Mesenchymal stem cell (in vitro differentiated cells and primary cell): ENCODE measurements at regions not wholly inside any gene's neighbourhood (a gene's known extent, or its start where the extent isn't known, plus 50 kb on each side); places are given as distances from the start of the nearest gene placed in this dataset.

Experiments
- DNase-seq: peaks from one replicate; pipeline ENCODE4 v3.0.0-alpha.2; 2013
- H2AFZ ChIP-seq: one replicate; pipeline ENCODE4 v1.6.1; 2013; ENCODE audit warnings: low read depth, mild to moderate bottlenecking, control low read depth, inconsistent platforms, low read length, moderate library complexity
- H2AK5ac ChIP-seq: 2 replicates; pipeline ENCODE4 v1.6.1; 2013; ENCODE audit warnings: low read length, moderate library complexity, mild to moderate bottlenecking, inconsistent platforms; ENCODE audit not compliant: severe bottlenecking
- H2BK120ac ChIP-seq: one replicate; pipeline ENCODE4 v1.6.1; 2013; ENCODE audit warnings: low read depth, mild to moderate bottlenecking, inconsistent platforms, low read length, moderate library complexity
- H2BK12ac ChIP-seq, 2 experiments: one replicate each; pipeline ENCODE4 v1.6.1; 2013; ENCODE audit warnings: inconsistent platforms in 2 of 2, low read length in 2 of 2, mild to moderate bottlenecking in 2 of 2, moderate library complexity in 2 of 2, control low read depth in 1 of 2
- H2BK15ac ChIP-seq: one replicate; pipeline ENCODE4 v1.6.1; 2013; ENCODE audit warnings: mild to moderate bottlenecking, low read depth, inconsistent platforms; ENCODE audit not compliant: poor library complexity, severe bottlenecking
- H2BK5ac ChIP-seq: 2 replicates; pipeline ENCODE4 v1.6.1; 2013; ENCODE audit warnings: low read depth, mild to moderate bottlenecking, low read length, control low read depth, inconsistent platforms; ENCODE audit not compliant: poor library complexity, severe bottlenecking
- H3K14ac ChIP-seq, 2 experiments: one replicate each; pipeline ENCODE4 v1.6.1; 2013; ENCODE audit warnings: inconsistent platforms in 2 of 2, low read length in 2 of 2, control low read depth in 1 of 2, mild to moderate bottlenecking in 1 of 2, moderate library complexity in 1 of 2
- H3K18ac ChIP-seq, 2 experiments: one replicate each; pipeline ENCODE4 v1.6.1; 2013; ENCODE audit warnings: inconsistent platforms in 2 of 2, low read length in 2 of 2, control low read depth in 1 of 2, low read depth in 1 of 2, mild to moderate bottlenecking in 1 of 2
- H3K23ac ChIP-seq, 2 experiments: one replicate each; pipeline ENCODE4 v1.6.1; 2013; ENCODE audit warnings: inconsistent platforms in 2 of 2, low read length in 2 of 2, mild to moderate bottlenecking in 2 of 2, moderate library complexity in 2 of 2, control low read depth in 1 of 2
- H3K27ac ChIP-seq: 2 replicates; pipeline ENCODE4 v1.5.1; 2013; ENCODE audit warnings: mild to moderate bottlenecking, moderate library complexity, low read length, control low read depth, inconsistent platforms; ENCODE audit not compliant: poor library complexity, severe bottlenecking
- H3K27me3 ChIP-seq, 2 experiments: 2 replicates each; pipeline versions ENCODE4 v1.6.1 to v1.7.0; 2013; ENCODE audit warnings: low read length in 2 of 2, mild to moderate bottlenecking in 2 of 2, moderate library complexity in 2 of 2, control low read depth in 1 of 2, inconsistent platforms in 1 of 2; ENCODE audit not compliant: control insufficient read depth in 1 of 2, insufficient read depth in 1 of 2
- H3K36me3 ChIP-seq, 2 experiments: 2 replicates each; pipeline versions ENCODE4 v1.6.1 to v1.7.0; 2013; ENCODE audit warnings: low read length in 2 of 2, control low read depth in 1 of 2, inconsistent platforms in 1 of 2, low read depth in 1 of 2, mild to moderate bottlenecking in 1 of 2; ENCODE audit not compliant: insufficient read depth in 2 of 2, control insufficient read depth in 1 of 2
- H3K4ac ChIP-seq, 2 experiments: one replicate each; pipeline ENCODE4 v1.6.1; 2013; ENCODE audit warnings: inconsistent platforms in 2 of 2, low read length in 2 of 2, mild to moderate bottlenecking in 2 of 2, moderate library complexity in 2 of 2, control low read depth in 1 of 2, low read depth in 1 of 2
- H3K4me1 ChIP-seq: 2 replicates; pipeline ENCODE4 v1.6.1; 2013; ENCODE audit warnings: low read depth, low read length, control low read depth; ENCODE audit not compliant: control insufficient read depth, insufficient read depth
- H3K4me2 ChIP-seq: 2 replicates; pipeline ENCODE4 v1.6.1; 2013; ENCODE audit warnings: low read length, mild to moderate bottlenecking, inconsistent platforms; ENCODE audit not compliant: poor library complexity, severe bottlenecking
- H3K4me3 ChIP-seq, 2 experiments: 2 replicates each; pipeline versions ENCODE4 v1.5.1 to v1.7.0; 2013; ENCODE audit warnings: low read length in 2 of 2, mild to moderate bottlenecking in 2 of 2, control low read depth in 1 of 2, low read depth in 1 of 2; ENCODE audit not compliant: insufficient read depth in 1 of 2
- H3K79me1 ChIP-seq: replicated peaks from 2 replicates; pipeline ENCODE4 v1.6.1; 2013; ENCODE audit warnings: mild to moderate bottlenecking, control low read depth, low read length, inconsistent platforms; ENCODE audit not compliant: poor library complexity, severe bottlenecking
- H3K9ac ChIP-seq: 2 replicates; pipeline ENCODE4 v1.7.0; 2013; ENCODE audit warnings: mild to moderate bottlenecking, low read length, moderate library complexity
- H3K9me3 ChIP-seq: 2 replicates; pipeline ENCODE4 v1.7.0; 2013; ENCODE audit warnings: mild to moderate bottlenecking, low read length; ENCODE audit not compliant: control insufficient read depth
- H4K8ac ChIP-seq: one replicate; pipeline ENCODE4 v1.6.1; 2013; ENCODE audit warnings: inconsistent platforms, mild to moderate bottlenecking, low read length, moderate library complexity
- H4K91ac ChIP-seq: one replicate; pipeline ENCODE4 v1.6.1; 2013; ENCODE audit warnings: mild to moderate bottlenecking, low read length, inconsistent platforms
- WGBS: methylation state at CpG from one replicate; pipeline ENCODE4 v1.1.7; 2013; ENCODE audit warnings: mixed read lengths; 5-methylcytosine and 5-hydroxymethylcytosine counted together

GRCh38 chr10:78116361-78116760, 82.7 kb downstream of the RPS24 start:
- Histone ChIP-seq H3K18ac (no peak overlapping the region), H2AK5ac (no peak overlapping the region), H3K36me3 (no peaks in the 10 kb centered on the region), H3K79me1 (no peaks in the 10 kb centered on the region), H2AFZ (no peak overlapping the region), H4K8ac (no peak overlapping the region), H2BK120ac (no peak overlapping the region), H2BK12ac (no peak overlapping the region), H3K4me3 (no peak overlapping the region), H2BK15ac (no peak overlapping the region), H3K4me1 (no peaks in the 10 kb centered on the region), H3K27ac (no peak overlapping the region), H3K9me3 (peaks cover 5% of the 10 kb centered on the region), H2BK5ac (no peak overlapping the region), H3K14ac (no peak overlapping the region), H3K4ac (no peak overlapping the region), H3K9ac (no peak overlapping the region), H3K4me2 (no peak overlapping the region), H3K27me3 (peaks cover 13 to 59% of the 10 kb centered on the region in 2 experiments), H3K23ac (no peak overlapping the region), H4K91ac (no peak overlapping the region)
- no peak for DNase-seq
- WGBS: 85% methylated on average over 2 of the region's 4 CpGs

- no peak for DNase-seq
- H3K23ac ChIP-seq: no peak overlapping the region
- no peak overlapping the region for H3K4me2 ChIP-seq
- no peak overlapping the region for H3K9ac ChIP-seq
- no peak overlapping the region for H2BK5ac ChIP-seq
- no peak overlapping the region for H3K4me3 ChIP-seq
- no peaks in the 10 kb centered on the region for H3K36me3 ChIP-seq
- no peak overlapping the region for H3K14ac ChIP-seq
- H3K27me3 ChIP-seq: peaks cover 13 to 59% of the 10 kb centered on the region in 2 experiments
- H2BK120ac ChIP-seq: no peak overlapping the region
- H3K9me3 ChIP-seq: peaks cover 27% of the 10 kb centered on the region
- H2AK5ac ChIP-seq: no peak overlapping the region
- no peak overlapping the region for H3K18ac ChIP-seq
- H3K4ac ChIP-seq: no peak overlapping the region
- H2BK15ac ChIP-seq: no peak overlapping the region
- H2BK12ac ChIP-seq: no peak overlapping the region
- H4K91ac ChIP-seq: no peak overlapping the region
- H4K8ac ChIP-seq: no peak overlapping the region
- H2AFZ ChIP-seq: no peak overlapping the region
- no peaks in the 10 kb centered on the region for H3K79me1 ChIP-seq
- no peaks in the 10 kb centered on the region for H3K4me1 ChIP-seq
- no peak overlapping the region for H3K27ac ChIP-seq
Observed at GRCh38 chr10:78118591-78118990, 84.9 kb downstream of the RPS24 start.

DNA sequence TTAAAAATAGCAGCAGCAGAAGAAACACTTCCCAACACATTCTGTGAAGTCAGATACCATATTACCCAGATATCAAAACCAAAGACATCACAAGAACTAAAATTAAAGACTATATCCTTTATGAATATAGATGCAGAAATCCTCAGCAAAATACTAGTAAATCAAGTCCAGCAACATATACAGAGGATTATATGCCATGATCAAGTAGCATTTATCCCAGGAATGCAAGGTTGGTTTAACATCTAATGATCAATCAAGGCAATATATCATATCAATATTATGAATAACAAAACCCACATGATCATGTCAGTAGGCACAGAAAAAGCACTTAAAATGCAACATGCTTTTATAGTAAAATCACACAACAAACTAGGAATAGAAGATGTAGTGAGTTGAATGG, 88.1 kb downstream of the RPS24 start:
- no peak overlapping the region for H3K4me2 ChIP-seq
- H2BK5ac ChIP-seq: no peak overlapping the region
- peaks cover 30% of the 10 kb centered on the region for H3K9me3 ChIP-seq
- no peak overlapping the region for H3K18ac ChIP-seq
- no peak overlapping the region for H2BK120ac ChIP-seq
- H4K91ac ChIP-seq: no peak overlapping the region
- no peaks in the 10 kb centered on the region for H3K79me1 ChIP-seq
- DNase-seq: no peak
- no peak overlapping the region for H3K4ac ChIP-seq
- no peak overlapping the region for H3K27ac ChIP-seq
- no peak overlapping the region for H2BK15ac ChIP-seq
- no peak overlapping the region for H3K9ac ChIP-seq
- H2BK12ac ChIP-seq: no peak overlapping the region
- H4K8ac ChIP-seq: no peak overlapping the region
- H3K4me1 ChIP-seq: no peaks in the 10 kb centered on the region
- no peaks in the 10 kb centered on the region for H3K36me3 ChIP-seq
- peaks cover 9 to 36% of the 10 kb centered on the region in 2 experiments for H3K27me3 ChIP-seq
- H3K14ac ChIP-seq: no peak overlapping the region
- no peak overlapping the region for H3K4me3 ChIP-seq
- H2AFZ ChIP-seq: no peak overlapping the region
- H2AK5ac ChIP-seq: no peak overlapping the region
- no peak overlapping the region for H3K23ac ChIP-seq

DNA sequence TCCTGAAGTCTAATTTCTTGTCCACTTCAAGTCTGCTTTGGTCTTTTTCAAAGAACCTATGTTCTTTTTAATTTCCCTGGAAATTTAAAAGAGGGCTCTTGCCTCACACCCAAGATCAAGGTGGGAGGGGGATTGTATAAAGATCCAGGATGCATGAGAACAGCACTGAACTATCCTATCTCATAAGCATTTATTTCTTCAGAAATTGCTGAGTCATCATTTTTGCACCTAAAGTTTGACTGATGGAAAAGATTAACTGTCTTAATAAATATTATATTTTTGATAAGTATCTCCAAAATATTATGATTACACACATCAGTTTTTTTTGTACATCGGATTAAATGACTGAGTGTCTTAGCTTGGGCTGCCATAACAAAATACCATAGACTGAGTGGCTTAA, 90.5 kb downstream of the RPS24 start:
- Histone ChIP-seq H3K9ac (no peak overlapping the region), H2AK5ac (no peak overlapping the region), H3K4me3 (no peak overlapping the region), H4K91ac (no peak overlapping the region), H3K36me3 (no peaks in the 10 kb centered on the region), H2BK5ac (no peak overlapping the region), H2BK120ac (no peak overlapping the region), H2AFZ (no peak overlapping the region), H3K9me3 (peaks cover 30% of the 10 kb centered on the region), H3K4ac (no peak overlapping the region), H3K27me3 (peaks cover 9 to 21% of the 10 kb centered on the region in 2 experiments), H3K4me2 (no peak overlapping the region), H3K4me1 (no peaks in the 10 kb centered on the region), H3K14ac (no peak overlapping the region), H4K8ac (no peak overlapping the region), H3K27ac (no peak overlapping the region), H2BK15ac (no peak overlapping the region), H3K18ac (no peak overlapping the region), H3K23ac (no peak overlapping the region), H2BK12ac (no peak overlapping the region), H3K79me1 (no peaks in the 10 kb centered on the region)
- DNase-seq: no peak
- WGBS: 100% methylated on average over 1 of the region's 1 CpG
